IMR-90 (cell line): ENCODE measurements at regions not wholly inside any gene's neighbourhood (a gene's known extent, or its start where the extent isn't known, plus 50 kb on each side); places are given as distances from the start of the nearest gene placed in this dataset.

ENCODE experiments used
- ATAC-seq: fragments of 200-7000 bp; cut with Tn5 transposase; 2 replicates; pipeline ENCODE4 v1.9.1; 2020; ENCODE audit warnings: low read depth, mild to moderate bottlenecking, moderate library complexity
- BruUV-seq: library from RNA; stranded (reverse); fragments of 400-500 nt; replicated peaks from 2 replicates; lab custom pipeline; 2021; lab: Mats Ljungman, UMichigan
- CTCF ChIA-PET: fragments of 300-600 bp; formaldehyde crosslinking; extraction: SDS; loops from one replicate; lab custom pipeline; 2021; ENCODE audit warnings: antibody characterized with exemption; lab: Yijun Ruan, JAX
- POLR2A ChIA-PET: fragments of 300-600 bp; sonication (Branson Sonifier 250); formaldehyde crosslinking; loops from one replicate; lab custom pipeline; 2022; ENCODE audit warnings: antibody characterized with exemption; ENCODE audit not compliant: unreplicated experiment; lab: Charles Lee
- DNase-seq: peaks from one replicate; pipeline ENCODE4 v3.0.0; 2013
- H2AFZ ChIP-seq: replicated peaks from 2 replicates; pipeline ENCODE3; 2013; ENCODE audit warnings: low read length, mild to moderate bottlenecking; ENCODE audit not compliant: poor library complexity
- H2AK5ac ChIP-seq: 2 replicates; pipeline ENCODE4 v1.6.1; 2013; ENCODE audit warnings: low read depth, low read length, inconsistent platforms
- H2AK9ac ChIP-seq: replicated peaks from 2 replicates; pipeline ENCODE3; 2013; ENCODE audit warnings: mild to moderate bottlenecking, low read depth, low read length, moderate library complexity; ENCODE audit not compliant: poor library complexity
- H2BK120ac ChIP-seq: 2 replicates; pipeline ENCODE4 v1.6.1; 2013; ENCODE audit warnings: low read depth, low read length, inconsistent platforms
- H2BK15ac ChIP-seq: 3 replicates; pipeline ENCODE4 v1.6.1; 2013; ENCODE audit warnings: low read depth, low read length, inconsistent platforms
- H2BK20ac ChIP-seq: 2 replicates; pipeline ENCODE4 v1.6.1; 2013; ENCODE audit warnings: low read depth, mild to moderate bottlenecking, inconsistent platforms, low read length, moderate library complexity
- H2BK5ac ChIP-seq: 2 replicates; pipeline ENCODE4 v1.6.1; 2013; ENCODE audit warnings: mild to moderate bottlenecking, low read depth, low read length, inconsistent platforms; ENCODE audit not compliant: poor library complexity, severe bottlenecking
- H3K14ac ChIP-seq: replicated peaks from 2 replicates; pipeline ENCODE4 v1.6.1; 2013; ENCODE audit warnings: low read depth, low read length, inconsistent platforms
- H3K18ac ChIP-seq: 2 replicates; pipeline ENCODE4 v1.6.1; 2013; ENCODE audit warnings: low read depth, low read length, control low read depth
- H3K23ac ChIP-seq: 2 replicates; pipeline ENCODE4 v1.6.1; 2013; ENCODE audit warnings: low read depth, low read length, inconsistent platforms
- H3K27ac ChIP-seq: 2 replicates; pipeline ENCODE4 v1.5.1; 2013; ENCODE audit warnings: mild to moderate bottlenecking, control low read depth, low read length; ENCODE audit not compliant: insufficient read depth
- H3K27me3 ChIP-seq: 2 replicates; pipeline ENCODE4 v1.6.1; 2013; ENCODE audit warnings: low read length; ENCODE audit not compliant: control insufficient read depth, insufficient read depth
- H3K36me3 ChIP-seq: 2 replicates; pipeline ENCODE4 v1.6.1; 2013; ENCODE audit warnings: low read length, mixed read lengths; ENCODE audit not compliant: control insufficient read depth, insufficient read depth
- H3K4ac ChIP-seq: 2 replicates; pipeline ENCODE4 v1.6.1; 2013; ENCODE audit warnings: low read depth, low read length, inconsistent platforms
- H3K4me1 ChIP-seq: 2 replicates; pipeline ENCODE4 v1.6.1; 2013; ENCODE audit warnings: low read length, mixed read lengths; ENCODE audit not compliant: control insufficient read depth, insufficient read depth
- H3K4me2 ChIP-seq: 2 replicates; pipeline ENCODE4 v1.6.1; 2013; ENCODE audit warnings: low read depth, mild to moderate bottlenecking, control low read depth, low read length, moderate library complexity
- H3K4me3 ChIP-seq: 2 replicates; pipeline ENCODE4 v1.5.1; 2013; ENCODE audit warnings: low read depth, mild to moderate bottlenecking, control low read depth, low read length, moderate library complexity; ENCODE audit not compliant: insufficient read depth
- H3K56ac ChIP-seq: 2 replicates; pipeline ENCODE4 v1.6.1; 2013; ENCODE audit warnings: low read length, inconsistent platforms; ENCODE audit not compliant: insufficient read depth; ENCODE audit errors: extremely low read depth
- H3K79me1 ChIP-seq, 2 experiments: 2 replicates each; pipeline ENCODE4 v1.6.1; 2013; ENCODE audit warnings: low read length in 2 of 2, inconsistent platforms in 1 of 2, low read depth in 1 of 2
- H3K9ac ChIP-seq: 2 replicates; pipeline ENCODE4 v1.6.1; 2013; ENCODE audit warnings: low read depth, low read length, control low read depth
- H3K9me1 ChIP-seq: 2 replicates; pipeline ENCODE4 v1.6.1; 2013; ENCODE audit warnings: low read length, inconsistent platforms; ENCODE audit not compliant: insufficient read depth
- H3K9me3 ChIP-seq: 2 replicates; pipeline ENCODE4 v1.6.1; 2013; ENCODE audit warnings: low read length; ENCODE audit not compliant: control insufficient read depth, insufficient read depth
- H4K20me1 ChIP-seq: 2 replicates; pipeline ENCODE4 v1.6.1; 2013; ENCODE audit warnings: low read length, inconsistent platforms; ENCODE audit not compliant: insufficient read depth
- H4K5ac ChIP-seq: 2 replicates; pipeline ENCODE4 v1.6.1; 2013; ENCODE audit warnings: mild to moderate bottlenecking, low read depth, low read length, control low read depth
- H4K8ac ChIP-seq, 2 experiments: 2 replicates each; pipeline ENCODE4 v1.6.1; 2013; ENCODE audit warnings: low read depth in 2 of 2, low read length in 2 of 2, control low read depth in 1 of 2, inconsistent platforms in 1 of 2
- H4K91ac ChIP-seq: 2 replicates; pipeline ENCODE4 v1.6.1; 2013; ENCODE audit warnings: low read depth, low read length, inconsistent platforms; ENCODE audit not compliant: insufficient read depth
- BHLHE40 ChIP-seq: fragments of 150-350 bp; IDR thresholded peaks from 2 replicates; pipeline ENCODE4 v1.6.1; 2016; ENCODE audit warnings: mild to moderate bottlenecking, low read depth, low read length
- CEBPB ChIP-seq: IDR thresholded peaks from 2 replicates; pipeline ENCODE4 v1.6.1; 2012; ENCODE audit warnings: low read depth, low read length, improper control_type of control experiment
- CHD1 ChIP-seq: IDR thresholded peaks from 2 replicates; pipeline ENCODE4 v1.6.1; 2012; ENCODE audit warnings: low read depth, low read length, improper control_type of control experiment
- FOS ChIP-seq: fragments of 150-350 bp; IDR thresholded peaks from 2 replicates; pipeline ENCODE4 v1.6.1; 2016; ENCODE audit warnings: low read depth, low read length
- RAD21 ChIP-seq: IDR thresholded peaks from 2 replicates; pipeline ENCODE4 v1.6.1; 2012; ENCODE audit warnings: low read length, improper control_type of control experiment
- WGBS, 2 experiments: methylation state at CpG; one replicate each; pipeline versions ENCODE4 v1.1.5 to v1.1.7; 2013; ENCODE audit warnings: missing lambda C conversion rate in 2 of 2; ENCODE audit not compliant: insufficient read length in 1 of 2; ENCODE audit errors: extremely low coverage in 2 of 2; 5-methylcytosine and 5-hydroxymethylcytosine counted together
- dilution Hi-C: fragments of 300-500 bp; cut with HindIII; formaldehyde crosslinking; loops from one replicate; pipeline ENCODE4 v1.14.3; 2018; ENCODE audit warnings: low sequenced_read_pairs; ENCODE audit not compliant: unreplicated experiment
- in situ Hi-C: fragments of 300-500 bp; cut with MboI; formaldehyde crosslinking; loops from 3 replicates; pipeline ENCODE4 v1.14.3; 2019; ENCODE audit warnings: low sequenced_read_pairs, inconsistent platforms, mixed read lengths
- intact Hi-C: fragments of 100-400 bp; cut with micrococcal nuclease; formaldehyde crosslinking; loops from 2 replicates; pipeline ENCODE4 v1.10.0; 2022
- TF ChIP-seq, protein P1 (sequence below): fragments of 150-350 bp; IDR thresholded peaks from 2 replicates; pipeline ENCODE4 v1.6.1; 2016; ENCODE audit warnings: low read depth, mild to moderate bottlenecking, low read length, moderate library complexity, borderline replicate concordance
- TF ChIP-seq, protein P2 (sequence below): fragments of 150-350 bp; IDR thresholded peaks from 2 replicates; pipeline ENCODE4 v1.6.1; 2017; ENCODE audit warnings: mild to moderate bottlenecking, antibody characterized with exemption, low read length, low read depth

DNA sequence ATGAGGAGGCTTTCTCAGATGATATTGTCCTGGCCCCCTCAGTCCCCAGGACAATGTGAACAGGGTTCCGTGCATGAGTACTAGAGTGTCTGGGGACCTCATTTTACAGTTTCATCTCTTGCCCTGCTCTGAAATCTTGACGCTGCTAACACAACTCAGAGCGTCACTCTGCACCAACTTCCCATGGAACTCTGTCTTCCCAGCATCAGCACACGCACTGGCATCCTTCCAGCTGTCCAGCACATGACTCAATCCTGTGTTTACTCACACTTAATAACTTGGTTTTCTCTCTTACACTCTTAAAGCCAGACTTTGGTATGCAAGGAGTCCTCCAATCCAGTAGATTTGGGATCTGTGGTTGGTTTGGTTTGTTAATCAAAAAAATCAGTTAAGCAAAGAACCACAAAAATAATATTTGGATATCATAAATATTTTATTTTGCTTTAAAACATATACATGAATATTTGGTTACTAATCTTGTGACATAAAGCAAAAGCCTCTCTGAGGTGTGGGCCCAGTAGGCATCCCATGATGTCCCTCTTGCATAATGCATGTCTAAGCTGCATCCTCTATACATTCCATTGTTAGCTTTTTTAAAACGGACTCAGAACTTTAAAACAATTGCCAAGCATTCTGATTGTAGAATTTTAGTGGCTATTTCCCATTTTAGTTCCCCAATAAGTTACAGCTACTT, 131.0 kb downstream of the CXCL12 start:
- Histone ChIP-seq H3K27ac (no peak overlapping the region), H3K56ac (no peak overlapping the region), H3K36me3 (no peaks in the 10 kb centered on the region), H2BK15ac (no peak overlapping the region), H2AFZ (peak overlapping the region; percentile 0), H2AK5ac (no peak overlapping the region), H2BK20ac (no peak overlapping the region), H2BK120ac (no peak overlapping the region), H3K4me2 (peak overlapping the region; percentile 40; the same call in 1 of the 2 replicates), H4K20me1 (no peaks in the 10 kb centered on the region), H3K4ac (no peak overlapping the region), H4K5ac (no peak overlapping the region), H3K14ac (no peak overlapping the region), H2AK9ac (no peak overlapping the region), H3K18ac (no peak overlapping the region; the same call in 1 of the 2 replicates), H2BK5ac (no peak overlapping the region), H3K4me3 (no peak overlapping the region), H4K8ac (no peak overlapping the region), H3K4me1 (peaks cover 4% of the 10 kb centered on the region; the same call in 1 of the 2 replicates), H3K9ac (no peak overlapping the region), H3K79me1 (no peaks in the 10 kb centered on the region), H3K9me3 (no peaks in the 10 kb centered on the region), H3K9me1 (no peaks in the 10 kb centered on the region), H4K91ac (no peak overlapping the region), H3K27me3 (peaks cover 11% of the 10 kb centered on the region), H3K23ac (no peak overlapping the region)
- TF ChIP-seq CEBPB (0 out of 2 replicates have a peak, but pooled peaks have one; percentile 20), CHD1 (no peak), RAD21 (no peak), FOS (0 out of 2 replicates have a peak, but pooled peaks have one; percentile 16), BHLHE40 (peak; percentile 73; the same call in 1 of the 2 replicates)
- TF ChIP-seq, protein P1, sequence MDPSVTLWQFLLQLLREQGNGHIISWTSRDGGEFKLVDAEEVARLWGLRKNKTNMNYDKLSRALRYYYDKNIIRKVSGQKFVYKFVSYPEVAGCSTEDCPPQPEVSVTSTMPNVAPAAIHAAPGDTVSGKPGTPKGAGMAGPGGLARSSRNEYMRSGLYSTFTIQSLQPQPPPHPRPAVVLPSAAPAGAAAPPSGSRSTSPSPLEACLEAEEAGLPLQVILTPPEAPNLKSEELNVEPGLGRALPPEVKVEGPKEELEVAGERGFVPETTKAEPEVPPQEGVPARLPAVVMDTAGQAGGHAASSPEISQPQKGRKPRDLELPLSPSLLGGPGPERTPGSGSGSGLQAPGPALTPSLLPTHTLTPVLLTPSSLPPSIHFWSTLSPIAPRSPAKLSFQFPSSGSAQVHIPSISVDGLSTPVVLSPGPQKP = no peak
- TF ChIP-seq, protein P2, sequence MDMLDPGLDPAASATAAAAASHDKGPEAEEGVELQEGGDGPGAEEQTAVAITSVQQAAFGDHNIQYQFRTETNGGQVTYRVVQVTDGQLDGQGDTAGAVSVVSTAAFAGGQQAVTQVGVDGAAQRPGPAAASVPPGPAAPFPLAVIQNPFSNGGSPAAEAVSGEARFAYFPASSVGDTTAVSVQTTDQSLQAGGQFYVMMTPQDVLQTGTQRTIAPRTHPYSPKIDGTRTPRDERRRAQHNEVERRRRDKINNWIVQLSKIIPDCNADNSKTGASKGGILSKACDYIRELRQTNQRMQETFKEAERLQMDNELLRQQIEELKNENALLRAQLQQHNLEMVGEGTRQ = peak; percentile 75
- peak; percentile 88 for ATAC-seq
- ChIA-PET POLR2A (no interaction called here), CTCF (interaction anchor here (0.6 kb wide), 1 partner anchor 36 kb away, joined by 3 read pairs; no protein-coding TSS in a partner anchor)
- 0% methylated on average over 1 of the region's 5 CpGs; no CpG with 5 or more reads in 1 of the 2 experiments for WGBS, 2 experiments
- in situ Hi-C loops = no loop called here
- intact Hi-C loops = no loop called here
- dilution Hi-C loops = no loop called here
- no TSS peak for BruUV-seq
- peak; percentile 94 for DNase-seq
